ENCODE measurements at regions not wholly inside any gene's neighbourhood (a gene's known extent, or its start where the extent isn't known, plus 50 kb on each side); places are given as distances from the start of the nearest gene placed in this dataset.

DNA sequence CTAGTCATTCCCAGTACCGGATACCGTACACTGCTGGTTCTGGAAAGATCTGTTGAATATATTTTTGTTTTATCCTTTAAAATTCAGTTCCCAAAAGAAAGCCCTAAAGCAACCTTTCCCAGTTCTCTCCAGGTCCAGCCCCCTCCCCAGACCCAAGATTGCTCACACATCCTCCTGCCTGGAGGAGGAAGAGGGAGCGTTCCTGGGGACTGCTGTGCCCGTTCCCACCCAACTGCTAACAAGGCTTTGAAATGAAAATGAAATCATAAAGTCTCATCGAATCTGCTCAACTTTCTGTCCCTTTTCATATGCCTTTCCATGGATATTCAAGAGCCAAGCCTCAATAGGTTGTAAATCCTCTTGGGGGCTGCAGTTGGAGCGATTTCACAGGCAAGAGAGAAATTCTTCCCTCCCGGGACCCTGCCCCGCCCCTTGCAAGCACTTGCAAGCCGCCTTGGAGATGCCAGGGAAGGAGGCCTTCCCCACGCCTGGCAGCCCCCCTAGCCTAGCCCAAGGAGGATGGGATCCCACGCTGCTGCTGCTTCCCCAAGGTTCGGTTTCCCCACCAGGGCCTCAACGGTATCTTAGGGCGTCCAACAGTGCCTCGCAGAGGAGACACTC, 113.2 kb upstream of the CACHD1 start:
- Histone ChIP-seq H3K27ac (no peak overlapping the region), H3K4me2 (no peak overlapping the region), H3K4me3 (no peak overlapping the region), H3K4me1 (no peaks in the 10 kb centered on the region), H3K9me3 (no peaks in the 10 kb centered on the region)
- FAIRE-seq (no peak), ATAC-seq (no peak), DNase-seq (ENCODE audit: low read depth in 1 of 2, low spot score in 1 of 2) (no peak)
- 74% methylated on average over 9 of the region's 15 CpGs for WGBS (ENCODE audit: missing lambda C conversion rate)
- no peak for TF ChIP-seq MAZ (IDR thresholded peaks at IDR 0.05; ENCODE audit: borderline replicate concordance, low read depth, low read length)
- no peak for TF ChIP-seq HOXA7 (CRISPR knock-in tag; IDR thresholded peaks at IDR 0.05)
- no peak for TF ChIP-seq EP300 (IDR thresholded peaks at IDR 0.05)
- no peak for TF ChIP-seq GATA3 (IDR thresholded peaks at IDR 0.05; ENCODE audit: borderline replicate concordance)
- ChIA-PET CTCF (no interaction called here), POLR2A (no interaction called here)

DNA sequence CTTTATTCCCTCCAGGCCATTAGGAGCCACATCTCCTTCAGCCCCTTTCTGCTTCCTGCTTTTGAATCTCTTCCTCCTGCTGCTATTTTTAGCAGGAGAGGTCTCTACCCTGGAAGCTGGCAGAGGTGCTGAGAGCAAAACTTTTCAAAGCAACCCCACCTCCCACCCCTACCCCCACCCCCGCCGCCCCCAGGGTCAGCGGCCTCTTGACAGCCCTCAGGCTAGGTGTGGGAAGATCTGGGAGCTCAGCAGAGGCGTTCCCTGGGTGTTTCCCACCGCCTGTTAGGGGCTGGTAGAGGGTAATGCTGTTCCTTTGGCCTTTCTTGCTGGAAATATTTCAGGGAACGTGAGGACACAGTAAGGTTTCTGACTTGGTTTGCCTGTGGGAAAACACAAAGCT, 112.5 kb upstream of the CACHD1 start:
- WGBS (ENCODE audit: missing lambda C conversion rate), result 64% methylated on average over 3 of the region's 6 CpGs
- ChIA-PET POLR2A (no interaction called here), CTCF (no interaction called here)
- no peaks in the 10 kb centered on the region for H3K4me1 ChIP-seq
- TF ChIP-seq POLR2AphosphoS2 (conservative IDR thresholded peaks at IDR 0.05; ENCODE audit: low read length), result no peak
- TF ChIP-seq EHF (CRISPR knock-in tag; IDR thresholded peaks at IDR 0.05), result no peak
- no peak for TF ChIP-seq CBX2 (IDR thresholded peaks at IDR 0.05; ENCODE audit: borderline replicate concordance, low read depth)
- TF ChIP-seq JUN (IDR thresholded peaks at IDR 0.05), result no peak
- TF ChIP-seq, protein P1, sequence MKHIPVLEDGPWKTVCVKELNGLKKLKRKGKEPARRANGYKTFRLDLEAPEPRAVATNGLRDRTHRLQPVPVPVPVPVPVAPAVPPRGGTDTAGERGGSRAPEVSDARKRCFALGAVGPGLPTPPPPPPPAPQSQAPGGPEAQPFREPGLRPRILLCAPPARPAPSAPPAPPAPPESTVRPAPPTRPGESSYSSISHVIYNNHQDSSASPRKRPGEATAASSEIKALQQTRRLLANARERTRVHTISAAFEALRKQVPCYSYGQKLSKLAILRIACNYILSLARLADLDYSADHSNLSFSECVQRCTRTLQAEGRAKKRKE (CRISPR knock-in tag; IDR thresholded peaks at IDR 0.05; ENCODE audit: low read depth), result no peak
- TF ChIP-seq, protein P2, sequence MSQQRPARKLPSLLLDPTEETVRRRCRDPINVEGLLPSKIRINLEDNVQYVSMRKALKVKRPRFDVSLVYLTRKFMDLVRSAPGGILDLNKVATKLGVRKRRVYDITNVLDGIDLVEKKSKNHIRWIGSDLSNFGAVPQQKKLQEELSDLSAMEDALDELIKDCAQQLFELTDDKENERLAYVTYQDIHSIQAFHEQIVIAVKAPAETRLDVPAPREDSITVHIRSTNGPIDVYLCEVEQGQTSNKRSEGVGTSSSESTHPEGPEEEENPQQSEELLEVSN (IDR thresholded peaks at IDR 0.05; ENCODE audit: borderline replicate concordance, low read depth), result no peak
- TF ChIP-seq HOXB13 (CRISPR knock-in tag; IDR thresholded peaks at IDR 0.05; ENCODE audit: low read depth), result no peak
- no peak for TF ChIP-seq HOXB5 (CRISPR knock-in tag; IDR thresholded peaks at IDR 0.05)
- TF ChIP-seq CBX8 (IDR thresholded peaks at IDR 0.05), result no peak
- no peak for TF ChIP-seq HDAC2 (IDR thresholded peaks at IDR 0.05)
- TF ChIP-seq, protein P3, sequence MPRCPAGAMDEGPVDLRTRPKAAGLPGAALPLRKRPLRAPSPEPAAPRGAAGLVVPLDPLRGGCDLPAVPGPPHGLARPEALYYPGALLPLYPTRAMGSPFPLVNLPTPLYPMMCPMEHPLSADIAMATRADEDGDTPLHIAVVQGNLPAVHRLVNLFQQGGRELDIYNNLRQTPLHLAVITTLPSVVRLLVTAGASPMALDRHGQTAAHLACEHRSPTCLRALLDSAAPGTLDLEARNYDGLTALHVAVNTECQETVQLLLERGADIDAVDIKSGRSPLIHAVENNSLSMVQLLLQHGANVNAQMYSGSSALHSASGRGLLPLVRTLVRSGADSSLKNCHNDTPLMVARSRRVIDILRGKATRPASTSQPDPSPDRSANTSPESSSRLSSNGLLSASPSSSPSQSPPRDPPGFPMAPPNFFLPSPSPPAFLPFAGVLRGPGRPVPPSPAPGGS (IDR thresholded peaks at IDR 0.05), result no peak
- no peak for TF ChIP-seq MYC (IDR thresholded peaks at IDR 0.05; ENCODE audit: borderline replicate concordance, low read length)
- TF ChIP-seq, protein P4, sequence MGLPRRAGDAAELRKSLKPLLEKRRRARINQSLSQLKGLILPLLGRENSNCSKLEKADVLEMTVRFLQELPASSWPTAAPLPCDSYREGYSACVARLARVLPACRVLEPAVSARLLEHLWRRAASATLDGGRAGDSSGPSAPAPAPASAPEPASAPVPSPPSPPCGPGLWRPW (IDR thresholded peaks at IDR 0.05), result no peak
- no peak for TF ChIP-seq NFE2L2 (conservative IDR thresholded peaks at IDR 0.05; ENCODE audit: low read length)
- TF ChIP-seq ESRRA (IDR thresholded peaks at IDR 0.05; ENCODE audit: borderline replicate concordance, low read length), result no peak
- TF ChIP-seq TP53 (CRISPR knock-in tag; IDR thresholded peaks at IDR 0.05), result no peak
- TF ChIP-seq SREBF2 (IDR thresholded peaks at IDR 0.05), result no peak
- TF ChIP-seq ZFP36 (IDR thresholded peaks at IDR 0.05; ENCODE audit: borderline replicate concordance, partially characterized antibody), result no peak
- no peak for ATAC-seq
- no peak for FAIRE-seq
- no peak overlapping the region for H3K27ac ChIP-seq
- H3K4me2 ChIP-seq, result no peak overlapping the region
- DNase-seq (ENCODE audit: low read depth in 1 of 2, low spot score in 1 of 2), result no peak
- H3K9me3 ChIP-seq, result no peaks in the 10 kb centered on the region
- H3K4me3 ChIP-seq, result no peak overlapping the region

DNA sequence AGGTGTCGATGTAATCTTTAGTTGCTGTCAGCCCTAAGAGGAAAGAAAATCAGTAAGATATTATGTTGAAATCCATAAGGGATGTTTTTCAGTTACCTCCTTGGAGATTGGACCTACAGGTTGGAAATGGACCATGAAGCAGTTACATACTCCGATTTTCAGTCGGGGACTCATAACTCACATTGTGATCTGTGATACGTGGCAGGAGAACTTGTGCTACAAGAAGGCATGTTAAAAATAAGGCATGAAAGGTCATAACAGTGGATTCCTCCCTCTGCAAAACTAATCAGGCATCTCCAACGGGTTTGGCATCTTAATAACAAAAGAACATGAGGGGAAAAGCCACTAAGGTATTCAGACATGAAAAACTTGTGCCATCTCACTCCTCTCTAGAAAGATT, 111.2 kb upstream of the CACHD1 start:
- ChIA-PET POLR2A (no interaction called here), CTCF (no interaction called here)

More for the DNA sequence above, 111.2 kb upstream of the CACHD1 start:
- FAIRE-seq (no peak), ATAC-seq (no peak), DNase-seq (ENCODE audit: low read depth in 1 of 2, low spot score in 1 of 2) (no peak)
- Histone ChIP-seq H3K27ac (no peak overlapping the region), H3K4me1 (no peaks in the 10 kb centered on the region), H3K4me2 (no peak overlapping the region), H3K4me3 (no peak overlapping the region), H3K9me3 (no peaks in the 10 kb centered on the region)
- 65% methylated on average over 5 of the region's 5 CpGs for WGBS (ENCODE audit: missing lambda C conversion rate)
- TF ChIP-seq JUNB (IDR thresholded peaks at IDR 0.05), result no peak
- TF ChIP-seq SREBF2 (IDR thresholded peaks at IDR 0.05), result no peak
- TF ChIP-seq, protein P1 (CRISPR knock-in tag; IDR thresholded peaks at IDR 0.05; ENCODE audit: low read depth), result no peak
- TF ChIP-seq RNF2 (IDR thresholded peaks at IDR 0.05; ENCODE audit: borderline replicate concordance, low read depth), result no peak
- no peak for TF ChIP-seq ESRRA (IDR thresholded peaks at IDR 0.05; ENCODE audit: borderline replicate concordance, low read length)
- no peak for TF ChIP-seq CHD2 (IDR thresholded peaks at IDR 0.05; ENCODE audit: low read length, partially characterized antibody)
- TF ChIP-seq, protein P5, sequence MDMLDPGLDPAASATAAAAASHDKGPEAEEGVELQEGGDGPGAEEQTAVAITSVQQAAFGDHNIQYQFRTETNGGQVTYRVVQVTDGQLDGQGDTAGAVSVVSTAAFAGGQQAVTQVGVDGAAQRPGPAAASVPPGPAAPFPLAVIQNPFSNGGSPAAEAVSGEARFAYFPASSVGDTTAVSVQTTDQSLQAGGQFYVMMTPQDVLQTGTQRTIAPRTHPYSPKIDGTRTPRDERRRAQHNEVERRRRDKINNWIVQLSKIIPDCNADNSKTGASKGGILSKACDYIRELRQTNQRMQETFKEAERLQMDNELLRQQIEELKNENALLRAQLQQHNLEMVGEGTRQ (IDR thresholded peaks at IDR 0.05), result no peak
- TF ChIP-seq TFCP2L1 (CRISPR knock-in tag; IDR thresholded peaks at IDR 0.05), result no peak
- TF ChIP-seq HDAC2 (IDR thresholded peaks at IDR 0.05), result no peak
- no peak for TF ChIP-seq HOXA7 (CRISPR knock-in tag; IDR thresholded peaks at IDR 0.05)
- TF ChIP-seq CBX8 (IDR thresholded peaks at IDR 0.05), result no peak
- TF ChIP-seq CEBPB (IDR thresholded peaks at IDR 0.05), result no peak
- TF ChIP-seq, protein P6, sequence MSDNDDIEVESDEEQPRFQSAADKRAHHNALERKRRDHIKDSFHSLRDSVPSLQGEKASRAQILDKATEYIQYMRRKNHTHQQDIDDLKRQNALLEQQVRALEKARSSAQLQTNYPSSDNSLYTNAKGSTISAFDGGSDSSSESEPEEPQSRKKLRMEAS (IDR thresholded peaks at IDR 0.05), result no peak
